HCT116 (cell line): ENCODE measurements at regions not wholly inside any gene's neighbourhood (a gene's known extent, or its start where the extent isn't known, plus 50 kb on each side); places are given as distances from the start of the nearest gene placed in this dataset.

Experiments used
- ATAC-seq: fragments of 200-7000 bp; cut with Tn5 transposase; 2 replicates; pipeline ENCODE4 v1.9.1; 2020; ENCODE audit warnings: mild to moderate bottlenecking, moderate library complexity
- BruUV-seq: library from RNA; stranded (reverse); fragments of 400-500 nt; replicated peaks from 2 replicates; lab custom pipeline; 2021; lab: Mats Ljungman, UMichigan
- CTCF ChIA-PET: fragments of 300-600 bp; sonication (Branson Sonifier 250); formaldehyde crosslinking; loops from one replicate; lab custom pipeline; 2021; ENCODE audit warnings: antibody characterized with exemption; lab: Charles Lee
- POLR2A ChIA-PET: fragments of 300-600, 350-600 bp; sonication (Branson Sonifier 250); formaldehyde crosslinking; loops from one replicate; lab custom pipeline; 2021; ENCODE audit warnings: antibody characterized with exemption; lab: Charles Lee
- RAD21 ChIA-PET, 2 experiments: fragments of 300-600 bp; sonication (Branson Sonifier 250); formaldehyde crosslinking; loops; one replicate each; lab custom pipeline; 2023; ENCODE audit warnings: low total read pairs in 2 of 2; ENCODE audit not compliant: uncharacterized antibody in 2 of 2, unreplicated experiment in 2 of 2, low non-redundant PET in 1 of 2; lab: Charles Lee
- DNase-seq: peaks from one replicate; pipeline ENCODE4 v3.0.0-alpha.2; 2010; ENCODE audit warnings: low read depth, low spot score
- H2AFZ ChIP-seq: fragments of 200-600 bp; shearing (Covaris generic), sonication (generic); 2 replicates; pipeline ENCODE4 v1.6.1; 2017; ENCODE audit warnings: low read depth, mixed run types, mixed read lengths, antibody characterized with exemption, low read length; ENCODE audit not compliant: poor library complexity, severe bottlenecking
- H3K27ac ChIP-seq: 2 replicates; pipeline ENCODE4 v1.5.1; 2012; ENCODE audit warnings: low read depth, low read length
- H3K27me3 ChIP-seq: fragments of 200-600 bp; sonication (generic); 2 replicates; pipeline ENCODE4 v1.6.1; 2016; ENCODE audit warnings: mixed run types, low read length, mixed read lengths; ENCODE audit not compliant: insufficient read depth
- H3K36me3 ChIP-seq, 2 experiments: fragments of 200-500 bp in 1 of 2; fragments of 200-600 bp in 1 of 2; sonication (Bioruptor generic) in 1 of 2; sonication (generic) in 1 of 2; 2 replicates each; pipeline versions ENCODE4 v1.5.1 to v1.6.1; 2014 to 2016; ENCODE audit warnings: low read length in 2 of 2, inconsistent platforms in 1 of 2, mixed read lengths in 1 of 2, mixed run types in 1 of 2; ENCODE audit not compliant: insufficient read depth in 2 of 2, control insufficient read depth in 1 of 2
- H3K4me1 ChIP-seq, 2 experiments: fragments of 200-600 bp in 1 of 2; sonication (generic) in 1 of 2; 2 replicates each; pipeline versions ENCODE4 v1.5.1 to v1.6.1; 2012 to 2017; ENCODE audit warnings: low read length in 2 of 2, inconsistent platforms in 1 of 2, mild to moderate bottlenecking in 1 of 2, mixed read lengths in 1 of 2, mixed run types in 1 of 2, moderate library complexity in 1 of 2; ENCODE audit not compliant: insufficient read depth in 2 of 2, control insufficient read depth in 1 of 2
- H3K4me2 ChIP-seq: fragments of 200-600 bp; sonication (generic); 2 replicates; pipeline ENCODE4 v1.6.1; 2017; ENCODE audit warnings: mixed run types, low read length, mixed read lengths
- H3K4me3 ChIP-seq, 2 experiments: fragments of 200-600 bp in 1 of 2; sonication (generic) in 1 of 2; replicated peaks in 1 of 2; 2 replicates each; pipeline ENCODE4 v1.5.1; 2011 to 2016; ENCODE audit warnings: low read length in 2 of 2, control low read depth in 1 of 2, low read depth in 1 of 2, mild to moderate bottlenecking in 1 of 2, mixed read lengths in 1 of 2, mixed run types in 1 of 2
- H3K79me2 ChIP-seq: fragments of 200-600 bp; sonication (generic); 2 replicates; pipeline ENCODE4 v1.6.1; 2017; ENCODE audit warnings: mild to moderate bottlenecking, mixed run types, low read length, moderate library complexity, mixed read lengths; ENCODE audit not compliant: insufficient read depth
- H3K9ac ChIP-seq: fragments of 200-600 bp; sonication (generic); 2 replicates; pipeline ENCODE4 v1.6.1; 2016; ENCODE audit warnings: low read length, mixed read lengths
- H3K9me2 ChIP-seq: fragments of 200-600 bp; sonication (generic), shearing (Covaris generic); 2 replicates; pipeline ENCODE4 v1.6.1; 2017; ENCODE audit warnings: mixed run types, mild to moderate bottlenecking, moderate library complexity; ENCODE audit not compliant: insufficient read depth
- H3K9me3 ChIP-seq, 2 experiments: fragments of 200-500 bp in 1 of 2; fragments of 200-600 bp in 1 of 2; sonication (Bioruptor generic) in 1 of 2; sonication (generic) in 1 of 2; 2 replicates each; pipeline ENCODE4 v1.6.1; 2014 to 2017; ENCODE audit warnings: low read length in 2 of 2, mixed read lengths in 2 of 2, inconsistent platforms in 1 of 2, low read depth in 1 of 2, mild to moderate bottlenecking in 1 of 2, mixed run types in 1 of 2, moderate library complexity in 1 of 2; ENCODE audit not compliant: control insufficient read depth in 1 of 2, insufficient read depth in 1 of 2
- H4K20me1 ChIP-seq: fragments of 200-600 bp; sonication (generic), shearing (Covaris generic); 2 replicates; pipeline ENCODE4 v1.6.1; 2017; ENCODE audit warnings: mixed run types, mild to moderate bottlenecking, moderate library complexity; ENCODE audit not compliant: insufficient read depth
- ATF3 ChIP-seq: IDR thresholded peaks from 2 replicates; pipeline ENCODE4 v1.6.1; 2012
- CBX3 ChIP-seq: IDR thresholded peaks from 2 replicates; pipeline ENCODE4 v1.6.1; 2012; ENCODE audit warnings: low read depth
- EGR1 ChIP-seq: IDR thresholded peaks from 2 replicates; pipeline ENCODE4 v1.6.1; 2012; ENCODE audit warnings: low read depth
- ELF1 ChIP-seq: IDR thresholded peaks from 2 replicates; pipeline ENCODE4 v1.6.1; 2012; ENCODE audit warnings: low read depth, borderline replicate concordance
- EZH2 ChIP-seq: fragments of 200-600 bp; sonication (generic); IDR thresholded peaks from 2 replicates; pipeline ENCODE4 v1.6.1; 2017; ENCODE audit warnings: antibody characterized with exemption, mixed run types
- EZH2phosphoT487 ChIP-seq: fragments of 200-600 bp; IDR thresholded peaks from 2 replicates; pipeline ENCODE4 v1.6.1; 2018; ENCODE audit warnings: antibody characterized with exemption, borderline replicate concordance
- FOSL1 ChIP-seq: IDR thresholded peaks from 2 replicates; pipeline ENCODE4 v1.6.1; 2012; ENCODE audit warnings: low read depth
- JUND ChIP-seq: IDR thresholded peaks from 2 replicates; pipeline ENCODE4 v1.6.1; 2012
- MAX ChIP-seq: IDR thresholded peaks from 2 replicates; pipeline ENCODE4 v1.6.1; 2012
- POLR2A ChIP-seq: IDR thresholded peaks from 2 replicates; pipeline ENCODE4 v1.7.0; 2011; ENCODE audit warnings: borderline replicate concordance; ENCODE audit not compliant: insufficient read depth, insufficient read length; ENCODE audit errors: extremely low read depth
- POLR2AphosphoS5 ChIP-seq: IDR thresholded peaks from 2 replicates; pipeline ENCODE4 v1.6.1; 2011; ENCODE audit warnings: mild to moderate bottlenecking, low read depth, low read length, moderate library complexity
- RAD21 ChIP-seq: IDR thresholded peaks from 2 replicates; pipeline ENCODE4 v1.6.1; 2012; ENCODE audit warnings: low read depth, mild to moderate bottlenecking
- REST ChIP-seq: IDR thresholded peaks from 2 replicates; pipeline ENCODE4 v1.6.1; 2012; ENCODE audit warnings: low read depth
- SIN3A ChIP-seq: IDR thresholded peaks from 2 replicates; pipeline ENCODE4 v1.6.1; 2012; ENCODE audit warnings: low read depth
- SP1 ChIP-seq: IDR thresholded peaks from 2 replicates; pipeline ENCODE4 v1.6.1; 2012; ENCODE audit warnings: low read depth
- SRF ChIP-seq: IDR thresholded peaks from 2 replicates; pipeline ENCODE4 v1.6.1; 2012; ENCODE audit warnings: low read depth
- YY1 ChIP-seq: IDR thresholded peaks from 2 replicates; pipeline ENCODE4 v1.6.1; 2011; ENCODE audit warnings: low read length, low read depth, moderate library complexity, mild to moderate bottlenecking; ENCODE audit not compliant: insufficient replicate concordance; ENCODE audit errors: extremely low read depth
- ZNF274 ChIP-seq: fragments of 200-500 bp; sonication (Bioruptor generic); IDR thresholded peaks from 2 replicates; pipeline ENCODE4 v1.6.1; 2014; ENCODE audit warnings: mild to moderate bottlenecking, low read depth, low read length, inconsistent platforms
- intact Hi-C: fragments of 100-400 bp; cut with micrococcal nuclease; formaldehyde crosslinking; loops from 2 replicates; pipeline ENCODE4 v1.10.0; 2022

GRCh38 chr18:38368886-38369285, 803.3 kb upstream of the CELF4 start:
- H3K4me1 ChIP-seq: no peaks in the 10 kb centered on the region
- H3K27me3 ChIP-seq: no peaks in the 10 kb centered on the region
- no peaks in the 10 kb centered on the region for H3K79me2 ChIP-seq
- intact Hi-C loops: no loop called here
- DNase-seq (no peak), ATAC-seq (no peak)
- H3K27ac ChIP-seq: no peak overlapping the region
- no peak overlapping the region for H3K4me3 ChIP-seq
- ChIA-PET CTCF (no interaction called here), RAD21 (no interaction called here)
- no peaks in the 10 kb centered on the region for H4K20me1 ChIP-seq
- H3K4me2 ChIP-seq: no peak overlapping the region
- H3K9ac ChIP-seq: no peak overlapping the region
- peaks cover 3 to 7% of the 10 kb centered on the region in 2 experiments; a peak in 2 of 4 replicates for H3K9me3 ChIP-seq
- no peak for TF ChIP-seq EZH2
- no peak for TF ChIP-seq SP1
- no peak for TF ChIP-seq RAD21
- no peak for TF ChIP-seq EZH2phosphoT487
- TF ChIP-seq POLR2A: no peak
- no peak for TF ChIP-seq FOSL1
- TF ChIP-seq ATF3: no peak
- no peak for TF ChIP-seq JUND
- no peak for TF ChIP-seq MAX
- TF ChIP-seq, all 23 proteins: peak for 0
- H2AFZ ChIP-seq: no peak overlapping the region
- POLR2A ChIA-PET: no interaction called here
- no peaks in the 10 kb centered on the region for H3K36me3 ChIP-seq
- no TSS peak for BruUV-seq
- no peaks in the 10 kb centered on the region for H3K9me2 ChIP-seq

GRCh38 chr18:38368246-38368645, 802.6 kb upstream of the CELF4 start:
- CTCF ChIA-PET: no interaction called here
- Histone ChIP-seq H3K9ac (no peak overlapping the region), H3K36me3 (no peaks in the 10 kb centered on the region), H2AFZ (no peak overlapping the region), H3K4me1 (no peaks in the 10 kb centered on the region), H3K4me2 (no peak overlapping the region), H3K9me3 (peaks cover 2 to 7% of the 10 kb centered on the region in 2 experiments; a peak in 2 of 4 replicates), H4K20me1 (no peaks in the 10 kb centered on the region), H3K4me3 (no peak overlapping the region), H3K27ac (no peak overlapping the region), H3K79me2 (no peaks in the 10 kb centered on the region), H3K27me3 (no peaks in the 10 kb centered on the region), H3K9me2 (no peaks in the 10 kb centered on the region)
- POLR2A ChIA-PET: no interaction called here
- DNase-seq (no peak), ATAC-seq (no peak)
- no TSS peak for BruUV-seq
- intact Hi-C loops: no loop called here
- RAD21 ChIA-PET: no interaction called here
- TF ChIP-seq RAD21 (no peak), REST (no peak), ZNF274 (no peak), SRF (no peak), EZH2 (no peak), YY1 (no peak), SIN3A (no peak), FOSL1 (no peak), ELF1 (no peak), POLR2AphosphoS5 (no peak), ATF3 (no peak), MAX (no peak), POLR2A (no peak), EGR1 (no peak), SP1 (no peak), CBX3 (no peak), EZH2phosphoT487 (no peak)
